GM23248 (cell line): ENCODE measurements at regions not wholly inside any gene's neighbourhood (a gene's known extent, or its start where the extent isn't known, plus 50 kb on each side); places are given as distances from the start of the nearest gene placed in this dataset.

ENCODE experiments used
- DNase-seq: peaks from one replicate; pipeline ENCODE4 v3.0.0-alpha.2; 2015
- H2AFZ ChIP-seq: fragments of 200-600 bp; sonication (generic); 2 replicates; pipeline ENCODE4 v1.6.1; 2016; ENCODE audit warnings: antibody characterized with exemption
- H3F3A ChIP-seq: fragments of 200-600 bp; sonication (generic); 2 replicates; pipeline ENCODE4 v1.6.1; 2016; ENCODE audit warnings: mild to moderate bottlenecking, antibody characterized with exemption, mixed run types; ENCODE audit not compliant: insufficient read depth
- H3K27ac ChIP-seq: fragments of 200-600 bp; sonication (generic); 2 replicates; pipeline ENCODE4 v1.5.1; 2016; ENCODE audit warnings: mild to moderate bottlenecking
- H3K27me3 ChIP-seq: fragments of 200-600 bp; sonication (generic); replicated peaks from 2 replicates; pipeline ENCODE4 v1.6.1; 2016; ENCODE audit warnings: mild to moderate bottlenecking; ENCODE audit not compliant: insufficient read depth
- H3K36me3 ChIP-seq: fragments of 200-600 bp; sonication (generic); 2 replicates; pipeline ENCODE4 v1.6.1; 2016; ENCODE audit warnings: low read depth, mild to moderate bottlenecking
- H3K4me1 ChIP-seq: fragments of 200-600 bp; sonication (generic); 2 replicates; pipeline ENCODE4 v1.6.1; 2016; ENCODE audit warnings: mild to moderate bottlenecking; ENCODE audit not compliant: insufficient read depth
- H3K4me2 ChIP-seq: fragments of 200-600 bp; sonication (generic); one replicate; pipeline ENCODE4 v1.6.1; 2016; ENCODE audit warnings: mild to moderate bottlenecking; ENCODE audit not compliant: unreplicated experiment
- H3K4me3 ChIP-seq: fragments of 200-600 bp; sonication (generic); 2 replicates; pipeline ENCODE4 v1.5.1; 2016; ENCODE audit warnings: mild to moderate bottlenecking
- H3K79me2 ChIP-seq: fragments of 200-600 bp; sonication (generic); 2 replicates; pipeline ENCODE4 v1.6.1; 2016; ENCODE audit warnings: mild to moderate bottlenecking; ENCODE audit not compliant: insufficient read depth
- H3K9ac ChIP-seq: fragments of 200-600 bp; sonication (generic); 2 replicates; pipeline ENCODE4 v1.6.1; 2016; ENCODE audit warnings: mild to moderate bottlenecking
- H3K9me2 ChIP-seq: fragments of 200-600 bp; sonication (generic); 2 replicates; pipeline ENCODE4 v1.6.1; 2016; ENCODE audit warnings: mixed run types, mild to moderate bottlenecking, moderate library complexity; ENCODE audit not compliant: insufficient read depth
- H3K9me3 ChIP-seq: fragments of 200-600 bp; sonication (generic); one replicate; pipeline ENCODE4 v1.6.1; 2017; ENCODE audit warnings: low read depth
- H4K20me1 ChIP-seq: fragments of 200-600 bp; sonication (generic); 2 replicates; pipeline ENCODE4 v1.6.0; 2016; ENCODE audit not compliant: insufficient read depth
- EZH2 ChIP-seq: fragments of 200-600 bp; sonication (generic); IDR thresholded peaks from 2 replicates; pipeline ENCODE4 v1.6.1; 2018; ENCODE audit warnings: antibody characterized with exemption, mild to moderate bottlenecking; ENCODE audit not compliant: insufficient read depth, poor library complexity, severe bottlenecking
- EZH2phosphoT487 ChIP-seq: fragments of 200-600 bp; sonication (generic); IDR thresholded peaks from 2 replicates; pipeline ENCODE4 v1.6.1; 2018; ENCODE audit warnings: antibody characterized with exemption, moderate library complexity, mild to moderate bottlenecking, low read depth; ENCODE audit not compliant: insufficient read depth
- WGBS, 2 experiments: methylation state at CpG; one replicate each; pipeline ENCODE4 v1.1.6; 2015 to 2017; ENCODE audit warnings: low lambda C conversion rate in 2 of 2, low coverage in 1 of 2; ENCODE audit errors: missing lambda C conversion rate in 2 of 2; 5-methylcytosine and 5-hydroxymethylcytosine counted together
- in situ Hi-C: fragments of 300-500 bp; cut with MboI; formaldehyde crosslinking; loops from 2 replicates; pipeline ENCODE4 v1.15.0; 2020

DNA sequence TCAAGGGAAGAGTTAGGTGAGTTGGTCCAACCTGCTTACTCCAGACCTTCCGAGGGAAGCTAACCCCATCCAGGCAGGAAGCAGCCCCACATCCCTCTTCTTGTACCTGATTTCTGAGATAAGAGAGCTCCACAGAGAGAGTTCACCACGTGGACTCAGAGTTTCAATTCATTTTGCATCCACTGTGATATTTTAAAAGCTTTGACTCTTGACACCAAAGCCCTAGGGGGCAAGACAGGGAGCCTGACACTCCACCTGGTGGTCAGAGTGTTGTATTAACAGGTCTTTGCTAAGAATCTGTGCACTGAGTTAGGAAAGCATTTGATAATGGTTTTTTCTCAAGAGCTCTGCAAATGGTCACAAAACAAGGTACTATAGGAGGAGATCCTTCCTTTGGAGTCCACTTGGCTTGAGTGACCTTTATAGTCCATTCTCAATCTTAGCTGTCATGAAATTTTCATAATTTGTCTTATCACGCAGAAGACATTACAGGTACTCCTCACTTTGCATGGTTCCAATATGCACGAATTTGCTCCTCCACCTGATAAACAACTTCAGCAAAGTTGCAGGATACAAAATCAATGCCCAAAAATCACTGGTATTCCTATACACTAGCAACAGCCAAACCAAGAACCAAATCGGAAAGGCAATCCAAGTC is 56.2 kb upstream of the RIPOR2 start:
- Histone ChIP-seq H3K9ac (no peak overlapping the region), H3K4me2 (no peak overlapping the region), H3K4me3 (no peak overlapping the region), H3K27ac (no peak overlapping the region), H3F3A (no peaks in the 10 kb centered on the region), H3K9me2 (no peaks in the 10 kb centered on the region), H3K4me1 (no peaks in the 10 kb centered on the region), H3K79me2 (no peaks in the 10 kb centered on the region), H3K36me3 (0 out of 2 replicates have a peak, but pooled peaks cover 3% of the 10 kb centered on the region), H4K20me1 (no peaks in the 10 kb centered on the region), H3K27me3 (no peaks in the 10 kb centered on the region), H3K9me3 (no peaks in the 10 kb centered on the region), H2AFZ (no peak overlapping the region)
- TF ChIP-seq EZH2phosphoT487: no peak
- no peak for TF ChIP-seq EZH2
- DNase-seq: peak; percentile 71
- in situ Hi-C loops: no loop called here
- 75 to 76% methylated on average over 5 of the region's 5 CpGs for WGBS, 2 experiments

DNA sequence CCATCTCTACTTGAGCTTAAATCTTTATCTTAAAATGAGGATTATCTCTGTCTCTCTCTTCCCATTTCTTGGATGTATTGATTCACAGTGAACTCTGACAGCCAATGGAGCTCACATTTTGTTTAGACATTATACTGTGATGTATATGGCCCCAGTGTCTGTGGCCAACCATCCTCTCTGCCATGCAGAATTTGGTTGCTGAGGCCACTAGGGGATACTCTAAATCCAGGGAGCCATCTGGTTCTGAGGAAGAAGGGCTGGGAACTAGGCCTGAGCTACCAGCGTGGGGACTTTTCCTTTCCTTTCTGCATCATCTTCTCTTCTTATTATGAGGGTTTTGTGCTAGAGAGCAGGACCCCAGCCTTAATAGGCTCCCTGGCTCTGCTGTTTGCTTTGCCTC is 59.1 kb upstream of the RIPOR2 start:
- Histone ChIP-seq H3K4me3 (no peak overlapping the region), H2AFZ (no peak overlapping the region), H3K4me1 (no peaks in the 10 kb centered on the region), H3K9ac (no peak overlapping the region), H3K27ac (no peak overlapping the region), H3F3A (no peaks in the 10 kb centered on the region), H4K20me1 (no peaks in the 10 kb centered on the region), H3K36me3 (no peaks in the 10 kb centered on the region), H3K9me3 (no peaks in the 10 kb centered on the region), H3K79me2 (no peaks in the 10 kb centered on the region), H3K27me3 (no peaks in the 10 kb centered on the region), H3K9me2 (no peaks in the 10 kb centered on the region), H3K4me2 (no peak overlapping the region)
- in situ Hi-C loops: no loop called here
- DNase-seq: no peak
- TF ChIP-seq EZH2: no peak
- no peak for TF ChIP-seq EZH2phosphoT487
- WGBS, 2 experiments: 92 to 94% methylated on average over 1 of the region's 1 CpG

DNA sequence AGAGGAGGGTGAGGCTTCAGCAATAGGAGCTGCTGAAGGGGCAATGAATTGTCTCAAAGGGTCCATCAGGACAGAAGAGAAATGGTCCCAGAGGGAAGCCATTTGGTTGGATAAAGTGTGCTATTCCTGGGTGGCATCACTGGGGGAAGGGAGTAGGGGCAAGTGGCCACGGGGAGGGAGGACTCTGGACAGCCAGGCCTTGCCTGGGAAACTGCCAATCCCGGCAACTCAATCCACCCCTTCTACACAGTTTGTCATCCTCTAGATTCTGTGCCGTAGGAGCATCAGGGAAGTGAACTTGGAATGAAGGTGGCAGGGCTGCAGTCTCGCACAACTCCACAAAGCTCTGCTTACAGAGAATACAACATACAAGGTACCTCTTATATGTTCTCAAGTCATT is 59.5 kb upstream of the RIPOR2 start:
- TF ChIP-seq EZH2phosphoT487 (no peak), EZH2 (no peak)

DNA sequence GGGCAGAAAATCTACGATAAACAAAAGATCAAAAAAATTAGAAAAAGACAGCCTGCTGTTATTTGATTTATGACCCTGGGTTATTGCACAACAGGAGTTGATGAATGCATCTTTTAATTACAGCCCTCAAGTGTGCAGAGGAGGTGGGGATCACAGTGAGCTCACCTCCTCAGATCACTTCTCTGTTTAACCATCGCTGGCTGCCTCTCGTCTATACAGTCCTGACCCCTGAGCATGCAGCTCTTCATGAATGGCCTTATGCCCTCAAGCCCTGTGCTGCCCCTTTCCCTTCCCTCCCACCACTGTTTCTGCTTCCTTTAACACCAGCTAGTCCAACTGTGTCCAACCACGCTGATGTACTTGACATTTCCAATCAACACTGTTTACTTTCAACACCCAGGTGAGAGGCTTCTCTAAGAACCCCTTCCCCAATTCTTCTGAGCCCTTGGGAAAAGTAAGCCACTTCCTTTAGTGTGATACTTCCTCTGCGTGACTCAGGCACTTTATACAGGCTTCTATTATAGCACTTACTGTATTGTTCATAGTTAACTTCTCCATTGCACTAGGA is 60.6 kb upstream of the RIPOR2 start:
- H3K36me3 ChIP-seq: no peaks in the 10 kb centered on the region
- H3K4me2 ChIP-seq: no peak overlapping the region
- in situ Hi-C loops: no loop called here
- H3K9me3 ChIP-seq: no peaks in the 10 kb centered on the region
- H3K27me3 ChIP-seq: no peaks in the 10 kb centered on the region
- WGBS, 2 experiments: 86 to 89% methylated on average over 5 of the region's 5 CpGs
- H3K9me2 ChIP-seq: no peaks in the 10 kb centered on the region
- no peak overlapping the region for H3K4me3 ChIP-seq
- no peaks in the 10 kb centered on the region for H3F3A ChIP-seq
- no peak overlapping the region for H3K9ac ChIP-seq
- no peaks in the 10 kb centered on the region for H3K4me1 ChIP-seq
- H2AFZ ChIP-seq: no peak overlapping the region
- H3K27ac ChIP-seq: no peak overlapping the region
- no peaks in the 10 kb centered on the region for H3K79me2 ChIP-seq
- DNase-seq: no peak
- TF ChIP-seq EZH2phosphoT487 (no peak), EZH2 (no peak)
- no peaks in the 10 kb centered on the region for H4K20me1 ChIP-seq

More for the DNA sequence above, 59.5 kb upstream of the RIPOR2 start:
- Histone ChIP-seq H3K9me3 (no peaks in the 10 kb centered on the region), H3K4me1 (no peaks in the 10 kb centered on the region), H3K36me3 (no peaks in the 10 kb centered on the region), H2AFZ (no peak overlapping the region), H3K27me3 (no peaks in the 10 kb centered on the region), H4K20me1 (no peaks in the 10 kb centered on the region), H3K9me2 (no peaks in the 10 kb centered on the region), H3K27ac (no peak overlapping the region), H3K4me3 (no peak overlapping the region), H3F3A (no peaks in the 10 kb centered on the region), H3K9ac (no peak overlapping the region), H3K4me2 (no peak overlapping the region), H3K79me2 (no peaks in the 10 kb centered on the region)
- in situ Hi-C loops: no loop called here
- DNase-seq: no peak
- 69 to 79% methylated on average over 4 of the region's 4 CpGs for WGBS, 2 experiments
